WTC11 (cell line): ENCODE measurements at regions not wholly inside any gene's neighbourhood (a gene's known extent, or its start where the extent isn't known, plus 50 kb on each side); places are given as distances from the start of the nearest gene placed in this dataset.

Experiments
- ATF3 ChIP-seq: sonication (generic); formaldehyde crosslinking; conservative IDR thresholded peaks from 2 replicates; pipeline ENCODE4 v1.8.1; 2022; ENCODE audit warnings: mild to moderate bottlenecking, missing genetic modification reagents
- CTCF ChIP-seq: fragments of 200-600 bp; IDR thresholded peaks from 2 replicates; pipeline ENCODE4 v1.8.0; 2022; ENCODE audit warnings: antibody characterized with exemption
- E2F1 ChIP-seq: sonication (generic); formaldehyde crosslinking; IDR thresholded peaks from 2 replicates; pipeline ENCODE4 v1.8.0; 2022; ENCODE audit warnings: mild to moderate bottlenecking, missing genetic modification reagents
- E2F4 ChIP-seq: sonication (generic); formaldehyde crosslinking; IDR thresholded peaks from 2 replicates; pipeline ENCODE4 v1.8.1; 2022; ENCODE audit warnings: low read depth, mild to moderate bottlenecking, moderate library complexity, missing genetic modification reagents, borderline replicate concordance
- FOXP4 ChIP-seq: sonication (generic); formaldehyde crosslinking; IDR thresholded peaks from 2 replicates; pipeline ENCODE4 v1.8.0; 2022; ENCODE audit warnings: mild to moderate bottlenecking, missing genetic modification reagents
- JUN ChIP-seq: sonication (generic); formaldehyde crosslinking; IDR thresholded peaks from 2 replicates; pipeline ENCODE4 v1.8.0; 2023; ENCODE audit warnings: mild to moderate bottlenecking, missing genetic modification reagents
- MAX ChIP-seq: sonication (generic); formaldehyde crosslinking; IDR thresholded peaks from 2 replicates; pipeline ENCODE4 v1.8.0; 2022; ENCODE audit warnings: mild to moderate bottlenecking, missing genetic modification reagents
- PREB ChIP-seq: sonication (generic); formaldehyde crosslinking; IDR thresholded peaks from 2 replicates; pipeline ENCODE4 v1.8.1; 2022; ENCODE audit warnings: mild to moderate bottlenecking, missing genetic modification reagents, moderate library complexity, borderline replicate concordance
- SMAD3 ChIP-seq: sonication (generic); formaldehyde crosslinking; IDR thresholded peaks from 2 replicates; pipeline ENCODE4 v1.8.0; 2022; ENCODE audit warnings: missing genetic modification reagents, mild to moderate bottlenecking, borderline replicate concordance
- USF1 ChIP-seq: sonication (generic); formaldehyde crosslinking; IDR thresholded peaks from 2 replicates; pipeline ENCODE4 v1.8.0; 2022; ENCODE audit warnings: mild to moderate bottlenecking, missing genetic modification reagents
- USF2 ChIP-seq: sonication (generic); formaldehyde crosslinking; IDR thresholded peaks from 2 replicates; pipeline ENCODE4 v1.8.1; 2023; ENCODE audit warnings: mild to moderate bottlenecking, missing genetic modification reagents, moderate library complexity

GRCh38 chrX:16333453-16333852 is 166.2 kb downstream of the MAGEB17 start:
- no peak for TF ChIP-seq CTCF
- TF ChIP-seq USF2 (CRISPR knock-in tag) = no peak
- TF ChIP-seq USF1 = no peak
- TF ChIP-seq JUN (CRISPR knock-in tag) = no peak
- no peak for TF ChIP-seq E2F1
- no peak for TF ChIP-seq SMAD3 (CRISPR knock-in tag)
- no peak for TF ChIP-seq ATF3 (CRISPR knock-in tag)
- TF ChIP-seq FOXP4 (CRISPR knock-in tag) = no peak
- TF ChIP-seq MAX (CRISPR knock-in tag) = no peak
- no peak for TF ChIP-seq E2F4 (CRISPR knock-in tag)
- TF ChIP-seq PREB = no peak
